C4-2B (cell line): ENCODE measurements at regions not wholly inside any gene's neighbourhood (a gene's known extent, or its start where the extent isn't known, plus 50 kb on each side); places are given as distances from the start of the nearest gene placed in this dataset.

ENCODE experiments used
- CTCF ChIP-seq: fragments of 450-650 bp; conservative IDR thresholded peaks from 2 replicates; pipeline ENCODE4 v1.5.1; 2017; ENCODE audit warnings: mild to moderate bottlenecking
- ZFX ChIP-seq: fragments of 450-650 bp; IDR thresholded peaks from 2 replicates; pipeline ENCODE4 v1.6.1; 2017

GRCh38 chr2:101563849-101564248 lies 88.9 kb upstream of the RFX8 start:
- TF ChIP-seq CTCF (no peak), ZFX (no peak)
